Tibial nerve (tissue), 4 donors: ENCODE measurements at regions not wholly inside any gene's neighbourhood (a gene's known extent, or its start where the extent isn't known, plus 50 kb on each side); places are given as distances from the start of the nearest gene placed in this dataset.

ENCODE experiments used
- EP300 ChIP-seq, 2 donors: sonication (generic); formaldehyde crosslinking; IDR thresholded peaks; one replicate each; pipeline ENCODE4 v1.6.1; 2017; ENCODE audit warnings: antibody characterized with exemption in 2 of 2, mild to moderate bottlenecking in 1 of 2
- POLR2A ChIP-seq, 2 donors: fragments of 450-650 bp; IDR thresholded peaks; one replicate each; pipeline ENCODE4 v1.6.1; 2017; ENCODE audit warnings: antibody characterized with exemption in 2 of 2, mild to moderate bottlenecking in 2 of 2, moderate library complexity in 2 of 2
- TF ChIP-seq, protein P1 (sequence below), 5 experiments: fragments of 200-600 bp in 3 of 5; fragments of 450-650 bp in 2 of 5; sonication (generic) in 3 of 5; IDR thresholded peaks; one replicate each; pipeline ENCODE4 v1.5.1; 2016 to 2019; ENCODE audit warnings: antibody characterized with exemption in 5 of 5, mild to moderate bottlenecking in 3 of 5, moderate library complexity in 2 of 5

DNA sequence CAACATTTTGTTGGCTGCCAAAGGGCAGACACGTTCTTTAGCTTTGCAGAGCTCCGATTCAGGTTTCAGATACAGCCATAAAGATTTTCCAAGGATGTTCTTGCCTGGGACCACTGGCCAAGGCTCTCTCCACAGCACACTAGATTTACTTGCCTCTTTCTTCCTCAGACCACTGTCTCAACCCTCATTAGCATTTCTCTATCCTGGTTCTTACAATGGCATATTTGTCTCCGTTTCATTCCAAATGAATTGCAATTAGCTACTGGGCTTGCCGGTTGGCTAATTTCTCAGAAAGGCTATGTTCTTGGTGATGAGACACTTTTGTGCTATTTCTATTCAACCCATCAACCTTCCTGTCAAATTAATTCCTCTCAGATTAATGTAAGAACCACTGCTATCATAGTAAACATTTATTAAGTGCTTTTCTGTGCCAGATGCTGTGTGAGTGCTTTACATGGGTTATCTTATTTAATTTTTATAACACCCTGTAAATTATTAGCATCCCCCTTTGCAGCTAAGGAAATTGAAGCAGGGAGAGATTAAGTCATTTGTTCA is 118.4 kb upstream of the NR3C1 start:
- TF ChIP-seq, protein P1, sequence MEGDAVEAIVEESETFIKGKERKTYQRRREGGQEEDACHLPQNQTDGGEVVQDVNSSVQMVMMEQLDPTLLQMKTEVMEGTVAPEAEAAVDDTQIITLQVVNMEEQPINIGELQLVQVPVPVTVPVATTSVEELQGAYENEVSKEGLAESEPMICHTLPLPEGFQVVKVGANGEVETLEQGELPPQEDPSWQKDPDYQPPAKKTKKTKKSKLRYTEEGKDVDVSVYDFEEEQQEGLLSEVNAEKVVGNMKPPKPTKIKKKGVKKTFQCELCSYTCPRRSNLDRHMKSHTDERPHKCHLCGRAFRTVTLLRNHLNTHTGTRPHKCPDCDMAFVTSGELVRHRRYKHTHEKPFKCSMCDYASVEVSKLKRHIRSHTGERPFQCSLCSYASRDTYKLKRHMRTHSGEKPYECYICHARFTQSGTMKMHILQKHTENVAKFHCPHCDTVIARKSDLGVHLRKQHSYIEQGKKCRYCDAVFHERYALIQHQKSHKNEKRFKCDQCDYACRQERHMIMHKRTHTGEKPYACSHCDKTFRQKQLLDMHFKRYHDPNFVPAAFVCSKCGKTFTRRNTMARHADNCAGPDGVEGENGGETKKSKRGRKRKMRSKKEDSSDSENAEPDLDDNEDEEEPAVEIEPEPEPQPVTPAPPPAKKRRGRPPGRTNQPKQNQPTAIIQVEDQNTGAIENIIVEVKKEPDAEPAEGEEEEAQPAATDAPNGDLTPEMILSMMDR (IDR thresholded peaks at IDR 0.05), result no peak
- TF ChIP-seq POLR2A (IDR thresholded peaks at IDR 0.05) (no peak), EP300 (IDR thresholded peaks at IDR 0.05) (no peak)
